Brain microvascular endothelial cell (primary cell): ENCODE measurements at regions not wholly inside any gene's neighbourhood (a gene's known extent, or its start where the extent isn't known, plus 50 kb on each side); places are given as distances from the start of the nearest gene placed in this dataset.
A peak's percentile ranks its signal among the peaks of the same experiment; 100 is the strongest.

Experiments used
- DNase-seq: peaks from one replicate; pipeline ENCODE4 v3.0.0-alpha.2; 2020
- H3K27ac ChIP-seq: fragments of 250-450 bp; sonication (Bioruptor Pico); 2 replicates; pipeline ENCODE4 v1.5.1; 2020; ENCODE audit warnings: mild to moderate bottlenecking, moderate library complexity
- H3K27me3 ChIP-seq: fragments of 250-450 bp; sonication (Bioruptor Pico); replicated peaks from 2 replicates; pipeline ENCODE4 v1.5.1; 2020; ENCODE audit warnings: mild to moderate bottlenecking
- H3K36me3 ChIP-seq: fragments of 250-450 bp; sonication (Bioruptor Pico); replicated peaks from 2 replicates; pipeline ENCODE4 v1.5.1; 2020; ENCODE audit warnings: mild to moderate bottlenecking
- H3K4me3 ChIP-seq: 2 replicates; pipeline ENCODE4 v1.5.1; 2011; ENCODE audit warnings: low read depth, mild to moderate bottlenecking, control low read depth, low read length, moderate library complexity
- in situ Hi-C: cut with HindIII; loops from 2 replicates; pipeline ENCODE4 v1.10.0; 2017; ENCODE audit warnings: low sequenced_read_pairs, low pct_ligation_motif_present
- TF ChIP-seq, protein P1 (sequence below): IDR thresholded peaks from 2 replicates; pipeline ENCODE4 v1.5.1; 2011; ENCODE audit warnings: low read depth, mild to moderate bottlenecking, moderate library complexity, low read length, control low read depth, inconsistent platforms; ENCODE audit errors: missing control alignments

GRCh38 chr11:130526846-130527245 lies 78.4 kb downstream of the ADAMTS15 start:
- no peaks in the 10 kb centered on the region for H3K27me3 ChIP-seq
- TF ChIP-seq, protein P1, sequence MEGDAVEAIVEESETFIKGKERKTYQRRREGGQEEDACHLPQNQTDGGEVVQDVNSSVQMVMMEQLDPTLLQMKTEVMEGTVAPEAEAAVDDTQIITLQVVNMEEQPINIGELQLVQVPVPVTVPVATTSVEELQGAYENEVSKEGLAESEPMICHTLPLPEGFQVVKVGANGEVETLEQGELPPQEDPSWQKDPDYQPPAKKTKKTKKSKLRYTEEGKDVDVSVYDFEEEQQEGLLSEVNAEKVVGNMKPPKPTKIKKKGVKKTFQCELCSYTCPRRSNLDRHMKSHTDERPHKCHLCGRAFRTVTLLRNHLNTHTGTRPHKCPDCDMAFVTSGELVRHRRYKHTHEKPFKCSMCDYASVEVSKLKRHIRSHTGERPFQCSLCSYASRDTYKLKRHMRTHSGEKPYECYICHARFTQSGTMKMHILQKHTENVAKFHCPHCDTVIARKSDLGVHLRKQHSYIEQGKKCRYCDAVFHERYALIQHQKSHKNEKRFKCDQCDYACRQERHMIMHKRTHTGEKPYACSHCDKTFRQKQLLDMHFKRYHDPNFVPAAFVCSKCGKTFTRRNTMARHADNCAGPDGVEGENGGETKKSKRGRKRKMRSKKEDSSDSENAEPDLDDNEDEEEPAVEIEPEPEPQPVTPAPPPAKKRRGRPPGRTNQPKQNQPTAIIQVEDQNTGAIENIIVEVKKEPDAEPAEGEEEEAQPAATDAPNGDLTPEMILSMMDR = no peak
- in situ Hi-C loops = no loop called here

GRCh38 chr11:130527636-130528297 lies 79.3 kb downstream of the ADAMTS15 start:
- in situ Hi-C loops = no loop called here
- peak; percentile 74 for DNase-seq

More at GRCh38 chr11:130526846-130527245, 78.4 kb downstream of the ADAMTS15 start:
- no peak overlapping the region for H3K4me3 ChIP-seq
- H3K36me3 ChIP-seq = no peaks in the 10 kb centered on the region
- no peak for DNase-seq
- H3K27ac ChIP-seq = no peak overlapping the region

DNA sequence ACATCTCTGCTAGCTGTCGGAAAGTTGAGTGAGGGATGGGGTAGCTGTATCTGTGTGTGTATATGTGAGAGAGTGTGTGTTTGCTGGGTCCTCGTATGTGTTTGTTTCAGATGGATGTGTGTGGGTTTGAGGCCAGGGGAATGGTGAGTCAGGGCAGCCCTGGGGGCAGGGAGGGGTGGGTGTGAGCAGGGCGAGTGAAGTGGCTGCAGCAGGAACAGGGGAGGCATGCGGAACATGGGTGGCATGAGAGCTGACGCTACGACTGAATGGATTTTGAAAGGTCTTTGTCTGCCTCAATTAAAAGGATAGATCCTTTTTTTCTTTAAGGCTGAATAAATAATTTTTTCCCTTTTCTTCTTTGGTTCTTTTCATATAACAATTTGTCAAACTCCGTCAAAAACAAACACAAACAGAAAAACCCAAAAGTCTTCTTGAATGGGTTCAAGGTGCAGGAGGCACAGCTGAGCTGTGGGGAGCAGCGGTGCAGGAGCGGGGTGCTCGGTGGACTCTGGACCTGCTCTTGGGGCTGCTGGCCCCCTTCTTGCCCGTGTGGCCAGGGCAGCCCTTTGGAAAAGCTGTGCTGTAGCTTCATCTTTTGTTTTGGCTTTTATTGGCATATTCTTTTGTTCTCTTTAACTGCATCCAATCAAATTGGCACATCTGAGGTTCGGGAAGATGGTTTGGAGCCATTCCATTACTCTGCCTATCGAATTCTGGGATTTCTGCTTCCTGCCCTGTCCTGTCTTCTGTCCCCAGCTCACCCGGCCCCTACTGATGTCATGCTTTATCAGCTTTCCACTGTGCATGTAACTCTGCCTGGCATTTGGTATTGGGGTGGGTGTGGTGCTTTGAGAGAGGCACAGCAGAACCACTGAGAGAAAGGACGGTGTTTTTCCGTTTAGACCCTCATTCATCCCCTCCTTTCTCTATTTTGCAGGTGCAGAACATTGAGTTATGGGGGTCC lies 80.1 kb downstream of the ADAMTS15 start:
- Histone ChIP-seq H3K36me3 (no peaks in the 10 kb centered on the region), H3K27ac (no peak overlapping the region), H3K4me3 (no peak overlapping the region), H3K27me3 (no peaks in the 10 kb centered on the region)
- DNase-seq = no peak
- in situ Hi-C loops = no loop called here
- TF ChIP-seq, protein P1 = no peak

More at GRCh38 chr11:130527636-130528297, 79.3 kb downstream of the ADAMTS15 start:
- Histone ChIP-seq H3K4me3 (no peak overlapping the region), H3K36me3 (no peaks in the 10 kb centered on the region), H3K27me3 (no peaks in the 10 kb centered on the region), H3K27ac (no peak overlapping the region)
- TF ChIP-seq, protein P1 = no peak

DNA sequence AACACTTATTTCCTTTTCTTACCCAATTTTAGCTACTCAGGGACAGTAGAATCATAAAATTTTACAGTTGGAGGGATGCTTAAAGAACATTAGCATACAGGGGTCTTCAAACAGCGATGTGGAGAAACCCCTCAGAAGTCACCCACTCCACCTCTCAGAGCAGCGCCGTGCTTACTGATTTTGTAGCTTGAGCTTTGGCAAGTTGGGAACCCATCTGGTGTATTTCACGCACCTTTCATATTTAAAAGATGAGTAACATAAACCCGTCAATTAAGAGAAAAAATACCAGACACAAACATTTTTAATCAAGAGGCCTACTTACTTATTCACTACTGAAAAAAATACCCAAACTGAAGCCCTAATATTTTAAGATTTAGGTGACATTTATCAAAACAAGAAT lies 80.9 kb downstream of the ADAMTS15 start:
- DNase-seq = no peak
- H3K36me3 ChIP-seq = no peaks in the 10 kb centered on the region
- H3K27ac ChIP-seq = no peak overlapping the region
- TF ChIP-seq, protein P1 = no peak
- no peak overlapping the region for H3K4me3 ChIP-seq
- in situ Hi-C loops = no loop called here
- no peaks in the 10 kb centered on the region for H3K27me3 ChIP-seq

GRCh38 chr11:130531061-130531460 lies 82.6 kb downstream of the ADAMTS15 start:
- no peaks in the 10 kb centered on the region for H3K27me3 ChIP-seq
- no peak overlapping the region for H3K4me3 ChIP-seq
- in situ Hi-C loops = no loop called here
- H3K36me3 ChIP-seq = no peaks in the 10 kb centered on the region
- TF ChIP-seq, protein P1 = peak; percentile 22
- DNase-seq = no peak
- no peak overlapping the region for H3K27ac ChIP-seq
